Aorta (tissue), 5 donors: ENCODE measurements at regions not wholly inside any gene's neighbourhood (a gene's known extent, or its start where the extent isn't known, plus 50 kb on each side); places are given as distances from the start of the nearest gene placed in this dataset.

ENCODE experiments used
- ATAC-seq: fragments of 200-7000 bp; cut with Tn5 transposase; one replicate; pipeline ENCODE4 v1.9.1; 2022; ENCODE audit warnings: moderate library complexity; ENCODE audit not compliant: low FRiP score
- DNase-seq, 2 donors: peaks; one replicate each; pipeline ENCODE4 v3.0.0-alpha.2; 2020
- H3K27ac ChIP-seq, 2 donors: one replicate each; pipeline ENCODE4 v1.5.1; 2013; ENCODE audit warnings: low read length in 2 of 2, mild to moderate bottlenecking in 2 of 2, moderate library complexity in 2 of 2, control low read depth in 1 of 2, inconsistent platforms in 1 of 2, low read depth in 1 of 2
- H3K27me3 ChIP-seq, 2 donors: one replicate each; pipeline ENCODE4 v1.6.1; 2013; ENCODE audit warnings: control low read depth in 1 of 2, low read length in 1 of 2, mild to moderate bottlenecking in 1 of 2, moderate library complexity in 1 of 2; ENCODE audit not compliant: insufficient read depth in 2 of 2, control insufficient read depth in 1 of 2
- H3K36me3 ChIP-seq, 2 donors: one replicate each; pipeline ENCODE4 v1.6.1; 2013; ENCODE audit warnings: control low read depth in 1 of 2, low read length in 1 of 2, mild to moderate bottlenecking in 1 of 2; ENCODE audit not compliant: insufficient read depth in 2 of 2, control insufficient read depth in 1 of 2
- H3K4me1 ChIP-seq, 2 donors: one replicate each; pipeline ENCODE4 v1.6.1; 2013; ENCODE audit warnings: low read length in 2 of 2, control low read depth in 1 of 2, mild to moderate bottlenecking in 1 of 2, moderate library complexity in 1 of 2; ENCODE audit not compliant: insufficient read depth in 2 of 2, control insufficient read depth in 1 of 2
- H3K4me3 ChIP-seq, 2 donors: one replicate each; pipeline ENCODE4 v1.5.1; 2013; ENCODE audit warnings: low read length in 2 of 2, control low read depth in 1 of 2, mild to moderate bottlenecking in 1 of 2
- H3K9me3 ChIP-seq: one replicate; pipeline ENCODE4 v1.6.1; 2013; ENCODE audit warnings: mild to moderate bottlenecking, low read length; ENCODE audit not compliant: control insufficient read depth
- WGBS, 2 donors: extraction: QIAGEN DNeasy Blood & Tissue Kit; methylation state at CpG; one replicate each; pipeline ENCODE4 v1.1.7; 2013; 5-methylcytosine and 5-hydroxymethylcytosine counted together
- intact Hi-C, 2 donors: fragments of 100-400 bp; cut with DNase I; formaldehyde crosslinking; loops; one replicate each; pipeline versions ENCODE4 v1.14.2 to v1.15.0; 2022
- donor health status: healthy with polysubstance abuse.
- donor health status: Bipolar disorder and iron deficiency.
- donor health status: DM: no; HTN: no; CAD: no.
- donor health status: DM: no; HTN: no; CAD: no.
- donor health status: DM: yes; HTN: yes; CAD: no.

GRCh38 chr6:130676077-130676772, 151.0 kb upstream of the SMLR1 start:
- Histone ChIP-seq H3K36me3 (no peaks in the 10 kb centered on the region), H3K27ac (no peak overlapping the region), H3K27me3 (no peaks in the 10 kb centered on the region), H3K9me3 (no peaks in the 10 kb centered on the region), H3K4me3 (no peak overlapping the region), H3K4me1 (no peaks in the 10 kb centered on the region)
- intact Hi-C loops = no loop called here
- whole genome bisulfite sequencing, 2 donors = 31 to 53% methylated on average over 1 of the region's 1 CpG
- DNase-seq (no peak), ATAC-seq (no peak)

- Histone ChIP-seq H3K4me1 (no peaks in the 10 kb centered on the region), H3K36me3 (no peaks in the 10 kb centered on the region), H3K27ac (no peak overlapping the region), H3K9me3 (no peaks in the 10 kb centered on the region), H3K27me3 (no peaks in the 10 kb centered on the region), H3K4me3 (no peak overlapping the region)
- 81 to 83% methylated on average over 1 of the region's 1 CpG for WGBS, 2 donors
- intact Hi-C loops = no loop called here
- DNase-seq (no peak), ATAC-seq (no peak)
Measured at GRCh38 chr6:130676773-130677144, 150.4 kb upstream of the SMLR1 start.

GRCh38 chr6:130677312-130677711, 149.9 kb upstream of the SMLR1 start:
- intact Hi-C loops = no loop called here
- H3K9me3 ChIP-seq = no peaks in the 10 kb centered on the region
- H3K4me3 ChIP-seq = no peak overlapping the region
- H3K4me1 ChIP-seq = no peaks in the 10 kb centered on the region
- H3K27ac ChIP-seq = no peak overlapping the region
- ATAC-seq (no peak), DNase-seq (no peak)
- no peaks in the 10 kb centered on the region for H3K36me3 ChIP-seq
- H3K27me3 ChIP-seq = no peaks in the 10 kb centered on the region

DNA sequence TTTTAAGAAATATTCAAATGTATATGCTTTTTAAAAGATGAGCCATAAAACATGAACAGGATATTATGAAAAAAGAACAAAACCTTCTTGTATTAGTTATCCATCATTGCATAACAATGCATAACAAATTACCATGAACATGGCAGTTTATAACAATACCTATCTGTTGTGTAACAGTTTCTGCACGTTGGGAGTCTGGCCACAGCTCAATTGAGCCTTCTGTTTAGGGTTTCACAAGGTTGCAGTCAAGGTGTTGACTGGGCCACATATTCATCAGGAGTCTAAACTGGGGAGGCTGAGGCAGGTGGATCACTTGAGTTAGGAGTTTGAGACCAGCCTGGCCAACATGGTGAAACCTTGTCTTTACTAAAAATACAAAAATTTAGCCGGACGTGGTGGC, 149.4 kb upstream of the SMLR1 start:
- 77 to 89% methylated on average over 3 of the region's 3 CpGs for WGBS, 2 donors
- intact Hi-C loops = no loop called here

GRCh38 chr6:130679684-130680083, 147.5 kb upstream of the SMLR1 start:
- intact Hi-C loops = no loop called here
- H3K27ac ChIP-seq = no peak overlapping the region
- no peaks in the 10 kb centered on the region for H3K36me3 ChIP-seq
- no peaks in the 10 kb centered on the region for H3K27me3 ChIP-seq
- ATAC-seq (peak; percentile 9), DNase-seq (no peak)
- WGBS, 2 donors = 22 to 24% methylated on average over 2 of the region's 2 CpGs
- no peaks in the 10 kb centered on the region for H3K4me1 ChIP-seq
- no peak overlapping the region for H3K4me3 ChIP-seq
- H3K9me3 ChIP-seq = peaks cover 2% of the 10 kb centered on the region

More for the DNA sequence above, 149.4 kb upstream of the SMLR1 start:
- Histone ChIP-seq H3K36me3 (no peaks in the 10 kb centered on the region), H3K4me3 (no peak overlapping the region), H3K4me1 (no peaks in the 10 kb centered on the region), H3K9me3 (no peaks in the 10 kb centered on the region), H3K27ac (no peak overlapping the region), H3K27me3 (no peaks in the 10 kb centered on the region)
- ATAC-seq = no peak
- no peak for DNase-seq

GRCh38 chr6:130680116-130680515, 147.1 kb upstream of the SMLR1 start:
- H3K4me3 ChIP-seq = no peak overlapping the region
- no peaks in the 10 kb centered on the region for H3K36me3 ChIP-seq
- ATAC-seq = peak; percentile 60
- 10 to 16% methylated on average over 3 of the region's 3 CpGs for WGBS, 2 donors
- H3K9me3 ChIP-seq = peaks cover 2% of the 10 kb centered on the region
- intact Hi-C loops = no loop called here
- no peaks in the 10 kb centered on the region for H3K4me1 ChIP-seq
- DNase-seq = no peak
- H3K27ac ChIP-seq = peak overlapping the region in 1 of 2 donors; percentile 28
- no peaks in the 10 kb centered on the region for H3K27me3 ChIP-seq

DNA sequence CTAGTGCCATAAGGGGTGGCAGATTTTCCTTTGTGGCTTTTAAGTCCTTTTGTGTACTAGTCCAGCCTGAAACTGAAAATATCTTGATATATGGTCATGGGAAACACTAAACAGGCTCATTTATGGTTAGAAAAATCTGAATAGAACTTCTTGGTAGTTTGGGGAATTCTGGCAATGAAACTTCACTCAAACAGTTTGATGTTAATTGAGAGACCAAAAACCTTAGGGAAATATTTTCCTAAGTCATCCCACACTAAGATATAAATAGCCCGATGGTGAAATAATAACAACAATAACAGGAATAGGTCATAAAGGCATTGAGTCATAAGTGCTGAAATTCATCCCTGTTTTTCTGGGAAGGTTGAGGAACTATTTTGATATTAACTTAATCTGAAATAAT, 146.2 kb upstream of the SMLR1 start:
- peak; percentile 79 for ATAC-seq
- H3K27ac ChIP-seq = peak overlapping the region in 1 of 2 donors; percentile 67
- peaks cover 2% of the 10 kb centered on the region for H3K9me3 ChIP-seq
- no peaks in the 10 kb centered on the region for H3K4me1 ChIP-seq
- H3K36me3 ChIP-seq = no peaks in the 10 kb centered on the region
- intact Hi-C loops = no loop called here
- DNase-seq = no peak
- H3K4me3 ChIP-seq = no peak overlapping the region
- H3K27me3 ChIP-seq = no peaks in the 10 kb centered on the region
- 2 to 5% methylated on average over 1 of the region's 1 CpG for WGBS, 2 donors

DNA sequence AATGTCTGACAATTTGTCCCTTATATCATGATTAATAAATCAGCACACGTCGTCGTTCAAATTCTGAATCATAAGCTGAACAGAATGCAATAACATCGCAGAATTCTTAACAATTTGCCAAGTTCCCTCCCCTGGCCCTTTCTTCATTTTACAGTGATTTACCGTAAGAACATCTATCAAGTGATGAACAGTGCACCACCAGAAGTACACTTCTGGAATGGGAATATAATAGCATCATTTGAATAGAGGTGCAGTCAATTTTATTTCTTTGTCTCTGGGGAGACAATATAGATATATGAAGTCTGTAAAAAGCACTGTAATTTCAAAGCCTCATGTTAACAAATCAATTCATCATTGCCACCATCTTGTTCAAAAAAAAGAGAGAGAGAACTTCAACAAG, 145.1 kb upstream of the SMLR1 start:
- Histone ChIP-seq H3K4me3 (no peak overlapping the region), H3K36me3 (no peaks in the 10 kb centered on the region), H3K4me1 (no peaks in the 10 kb centered on the region), H3K27me3 (no peaks in the 10 kb centered on the region), H3K27ac (no peak overlapping the region), H3K9me3 (peaks cover 2% of the 10 kb centered on the region)
- no peak for DNase-seq
- ATAC-seq = no peak
- intact Hi-C loops = no loop called here
- 86 to 92% methylated on average over 5 of the region's 5 CpGs for WGBS, 2 donors

- 63 to 67% methylated on average over 7 of the region's 7 CpGs for WGBS, 2 donors
- Histone ChIP-seq H3K27me3 (no peaks in the 10 kb centered on the region), H3K27ac (no peak overlapping the region), H3K4me3 (no peak overlapping the region), H3K36me3 (no peaks in the 10 kb centered on the region), H3K4me1 (no peaks in the 10 kb centered on the region), H3K9me3 (peaks cover 2% of the 10 kb centered on the region)
- DNase-seq = no peak
- intact Hi-C loops = no loop called here
- no peak for ATAC-seq
Measured at GRCh38 chr6:130683761-130684517, 143.3 kb upstream of the SMLR1 start.
